HepG2 (cell line): ENCODE measurements at regions not wholly inside any gene's neighbourhood (a gene's known extent, or its start where the extent isn't known, plus 50 kb on each side); places are given as distances from the start of the nearest gene placed in this dataset.
A peak's percentile ranks its signal among the peaks of the same experiment; 100 is the strongest.

Experiments used
- ARID5B ChIP-seq: IDR thresholded peaks from 2 replicates; pipeline ENCODE4 v1.4.0; 2020; ENCODE audit warnings: mild to moderate bottlenecking, missing genetic modification reagents
- CEBPG ChIP-seq: IDR thresholded peaks from 2 replicates; pipeline ENCODE4 v1.6.1; 2016
- HES4 ChIP-seq: sonication (generic); formaldehyde crosslinking; IDR thresholded peaks from 2 replicates; pipeline ENCODE4 v1.9.0; 2021; ENCODE audit warnings: mild to moderate bottlenecking, missing genetic modification reagents, borderline replicate concordance
- IRF2 ChIP-seq: IDR thresholded peaks from 2 replicates; pipeline ENCODE4 v1.6.1; 2018; ENCODE audit warnings: missing genetic modification reagents, missing compliant biosample characterization
- ISL2 ChIP-seq: sonication (generic); formaldehyde crosslinking; IDR thresholded peaks from 2 replicates; pipeline ENCODE4 v1.5.0; 2020; ENCODE audit warnings: missing genetic modification reagents
- KDM5B ChIP-seq: sonication (generic); formaldehyde crosslinking; IDR thresholded peaks from 2 replicates; pipeline ENCODE4 v1.4.0; 2020; ENCODE audit warnings: missing genetic modification reagents, mild to moderate bottlenecking, borderline replicate concordance
- NCOA2 ChIP-seq: sonication (generic); formaldehyde crosslinking; IDR thresholded peaks from 2 replicates; pipeline ENCODE4 v1.8.0; 2022; ENCODE audit warnings: inconsistent platforms
- NFATC3 ChIP-seq: sonication (generic); formaldehyde crosslinking; IDR thresholded peaks from 2 replicates; pipeline ENCODE4 v1.5.1; 2020; ENCODE audit warnings: mild to moderate bottlenecking, missing genetic modification reagents
- NKX3-1 ChIP-seq: sonication (generic); formaldehyde crosslinking; IDR thresholded peaks from 2 replicates; pipeline ENCODE4 v1.5.0; 2020; ENCODE audit warnings: missing genetic modification reagents
- SAP130 ChIP-seq: IDR thresholded peaks from 2 replicates; pipeline ENCODE4 v1.6.1; 2016; ENCODE audit warnings: low read depth
- TCF7L2 ChIP-seq: IDR thresholded peaks from 2 replicates; pipeline ENCODE4 v1.6.1; 2011; ENCODE audit warnings: mild to moderate bottlenecking, low read depth, low read length, moderate library complexity
- ZBTB21 ChIP-seq: sonication (generic); formaldehyde crosslinking; IDR thresholded peaks from 2 replicates; pipeline ENCODE4 v1.4.0; 2020; ENCODE audit warnings: missing genetic modification reagents
- ZGPAT ChIP-seq: IDR thresholded peaks from 2 replicates; pipeline ENCODE4 v1.6.1; 2016; ENCODE audit warnings: mild to moderate bottlenecking
- ZNF484 ChIP-seq: sonication (generic); formaldehyde crosslinking; IDR thresholded peaks from 2 replicates; pipeline ENCODE4 v1.5.1; 2020; ENCODE audit warnings: mild to moderate bottlenecking, low read depth, missing genetic modification reagents, borderline replicate concordance
- ZNF530 ChIP-seq: sonication (generic); formaldehyde crosslinking; IDR thresholded peaks from 2 replicates; pipeline ENCODE4 v1.5.0; 2020; ENCODE audit warnings: low read depth, mild to moderate bottlenecking, missing genetic modification reagents
- ZNF724P ChIP-seq: sonication (generic); formaldehyde crosslinking; IDR thresholded peaks from 2 replicates; pipeline ENCODE4 v1.8.0; 2022; ENCODE audit warnings: missing genetic modification reagents, borderline replicate concordance
- ZNF747 ChIP-seq: sonication (generic); formaldehyde crosslinking; IDR thresholded peaks from 2 replicates; pipeline ENCODE4 v1.8.1; 2023; ENCODE audit warnings: missing genetic modification reagents, mild to moderate bottlenecking, borderline replicate concordance
- ZNF780A ChIP-seq: sonication (generic); formaldehyde crosslinking; IDR thresholded peaks from 2 replicates; pipeline ENCODE4 v1.8.0; 2022; ENCODE audit warnings: mild to moderate bottlenecking, missing genetic modification reagents, moderate library complexity
- ZNF878 ChIP-seq: sonication (generic); formaldehyde crosslinking; IDR thresholded peaks from 2 replicates; pipeline ENCODE4 v1.8.1; 2023; ENCODE audit warnings: mild to moderate bottlenecking, missing genetic modification reagents, moderate library complexity
- TF ChIP-seq, protein P1 (sequence below): sonication (generic); formaldehyde crosslinking; conservative IDR thresholded peaks from 2 replicates; pipeline ENCODE4 v1.4.0; 2020; ENCODE audit warnings: mild to moderate bottlenecking, missing genetic modification reagents, moderate library complexity
- TF ChIP-seq, protein P2 (sequence below): fragments of 450-650 bp; IDR thresholded peaks from 2 replicates; pipeline ENCODE4 v1.6.1; 2017; ENCODE audit warnings: mild to moderate bottlenecking

DNA sequence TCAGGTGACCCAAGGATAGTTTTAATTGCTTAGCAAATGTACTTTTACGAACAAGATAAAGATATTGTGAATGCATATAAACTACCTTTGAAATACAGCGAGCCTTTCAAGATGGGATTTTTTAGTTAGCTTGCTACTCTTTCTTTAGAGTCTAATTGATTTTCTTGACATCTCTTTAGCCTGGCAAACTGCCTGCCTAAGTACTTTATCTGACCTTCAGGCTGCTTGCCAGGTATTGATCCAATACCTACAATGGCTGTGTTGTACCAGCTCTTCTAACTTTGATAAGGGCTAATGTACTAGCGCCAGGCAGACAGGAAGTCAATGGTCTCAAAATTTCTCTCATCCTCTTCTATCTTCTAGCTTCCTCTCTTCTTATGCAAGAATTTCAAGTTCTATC, 414.4 kb upstream of the ACVR2A start (continued):
- peak; percentile 51; the same call in 1 of the 2 replicates for TF ChIP-seq ZGPAT (CRISPR knock-in tag)
- no peak; the same call in 1 of the 2 replicates for TF ChIP-seq TCF7L2
- TF ChIP-seq, protein P1, sequence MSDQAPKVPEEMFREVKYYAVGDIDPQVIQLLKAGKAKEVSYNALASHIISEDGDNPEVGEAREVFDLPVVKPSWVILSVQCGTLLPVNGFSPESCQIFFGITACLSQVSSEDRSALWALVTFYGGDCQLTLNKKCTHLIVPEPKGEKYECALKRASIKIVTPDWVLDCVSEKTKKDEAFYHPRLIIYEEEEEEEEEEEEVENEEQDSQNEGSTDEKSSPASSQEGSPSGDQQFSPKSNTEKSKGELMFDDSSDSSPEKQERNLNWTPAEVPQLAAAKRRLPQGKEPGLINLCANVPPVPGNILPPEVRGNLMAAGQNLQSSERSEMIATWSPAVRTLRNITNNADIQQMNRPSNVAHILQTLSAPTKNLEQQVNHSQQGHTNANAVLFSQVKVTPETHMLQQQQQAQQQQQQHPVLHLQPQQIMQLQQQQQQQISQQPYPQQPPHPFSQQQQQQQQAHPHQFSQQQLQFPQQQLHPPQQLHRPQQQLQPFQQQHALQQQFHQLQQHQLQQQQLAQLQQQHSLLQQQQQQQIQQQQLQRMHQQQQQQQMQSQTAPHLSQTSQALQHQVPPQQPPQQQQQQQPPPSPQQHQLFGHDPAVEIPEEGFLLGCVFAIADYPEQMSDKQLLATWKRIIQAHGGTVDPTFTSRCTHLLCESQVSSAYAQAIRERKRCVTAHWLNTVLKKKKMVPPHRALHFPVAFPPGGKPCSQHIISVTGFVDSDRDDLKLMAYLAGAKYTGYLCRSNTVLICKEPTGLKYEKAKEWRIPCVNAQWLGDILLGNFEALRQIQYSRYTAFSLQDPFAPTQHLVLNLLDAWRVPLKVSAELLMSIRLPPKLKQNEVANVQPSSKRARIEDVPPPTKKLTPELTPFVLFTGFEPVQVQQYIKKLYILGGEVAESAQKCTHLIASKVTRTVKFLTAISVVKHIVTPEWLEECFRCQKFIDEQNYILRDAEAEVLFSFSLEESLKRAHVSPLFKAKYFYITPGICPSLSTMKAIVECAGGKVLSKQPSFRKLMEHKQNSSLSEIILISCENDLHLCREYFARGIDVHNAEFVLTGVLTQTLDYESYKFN, result peak; percentile 40
- TF ChIP-seq, protein P2, sequence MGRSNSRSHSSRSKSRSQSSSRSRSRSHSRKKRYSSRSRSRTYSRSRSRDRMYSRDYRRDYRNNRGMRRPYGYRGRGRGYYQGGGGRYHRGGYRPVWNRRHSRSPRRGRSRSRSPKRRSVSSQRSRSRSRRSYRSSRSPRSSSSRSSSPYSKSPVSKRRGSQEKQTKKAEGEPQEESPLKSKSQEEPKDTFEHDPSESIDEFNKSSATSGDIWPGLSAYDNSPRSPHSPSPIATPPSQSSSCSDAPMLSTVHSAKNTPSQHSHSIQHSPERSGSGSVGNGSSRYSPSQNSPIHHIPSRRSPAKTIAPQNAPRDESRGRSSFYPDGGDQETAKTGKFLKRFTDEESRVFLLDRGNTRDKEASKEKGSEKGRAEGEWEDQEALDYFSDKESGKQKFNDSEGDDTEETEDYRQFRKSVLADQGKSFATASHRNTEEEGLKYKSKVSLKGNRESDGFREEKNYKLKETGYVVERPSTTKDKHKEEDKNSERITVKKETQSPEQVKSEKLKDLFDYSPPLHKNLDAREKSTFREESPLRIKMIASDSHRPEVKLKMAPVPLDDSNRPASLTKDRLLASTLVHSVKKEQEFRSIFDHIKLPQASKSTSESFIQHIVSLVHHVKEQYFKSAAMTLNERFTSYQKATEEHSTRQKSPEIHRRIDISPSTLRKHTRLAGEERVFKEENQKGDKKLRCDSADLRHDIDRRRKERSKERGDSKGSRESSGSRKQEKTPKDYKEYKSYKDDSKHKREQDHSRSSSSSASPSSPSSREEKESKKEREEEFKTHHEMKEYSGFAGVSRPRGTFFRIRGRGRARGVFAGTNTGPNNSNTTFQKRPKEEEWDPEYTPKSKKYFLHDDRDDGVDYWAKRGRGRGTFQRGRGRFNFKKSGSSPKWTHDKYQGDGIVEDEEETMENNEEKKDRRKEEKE, result no peak
- TF ChIP-seq NCOA2 (CRISPR knock-in tag), result peak; percentile 70; the same call in 1 of the 2 replicates
- TF ChIP-seq ARID5B, result peak; percentile 69; the same call in 1 of the 2 replicates
- no peak for TF ChIP-seq IRF2 (CRISPR knock-in tag)
- TF ChIP-seq HES4 (CRISPR knock-in tag), result no peak
- peak; percentile 86; the same call in 1 of the 2 replicates for TF ChIP-seq ISL2 (CRISPR knock-in tag)
- no peak for TF ChIP-seq ZNF530 (CRISPR knock-in tag)
- TF ChIP-seq ZBTB21 (CRISPR knock-in tag), result no peak
- no peak for TF ChIP-seq SAP130 (CRISPR knock-in tag)
- no peak for TF ChIP-seq KDM5B
- TF ChIP-seq NKX3-1, result no peak
- TF ChIP-seq ZNF878 (CRISPR knock-in tag), result no peak
- TF ChIP-seq NFATC3, result no peak
- TF ChIP-seq ZNF780A (CRISPR knock-in tag), result no peak
- TF ChIP-seq ZNF484 (CRISPR knock-in tag), result no peak
- no peak for TF ChIP-seq ZNF747 (CRISPR knock-in tag)
- no peak for TF ChIP-seq CEBPG (CRISPR knock-in tag)
- no peak for TF ChIP-seq ZNF724P (CRISPR knock-in tag)
